ENCODE measurements at regions not wholly inside any gene's neighbourhood (a gene's known extent, or its start where the extent isn't known, plus 50 kb on each side); places are given as distances from the start of the nearest gene placed in this dataset.
A peak's percentile ranks its signal among the peaks of the same experiment; 100 is the strongest.

GRCh38 chr3:102223132-102223531 lies 211.7 kb upstream of the ZPLD1 start:
- no peak for DNase-seq

- DNase-seq: peak in 1 of 58 donors; percentile 9
These were observed 210.6 kb upstream of the ZPLD1 start for GRCh38 chr3:102224171-102224570.

DNA sequence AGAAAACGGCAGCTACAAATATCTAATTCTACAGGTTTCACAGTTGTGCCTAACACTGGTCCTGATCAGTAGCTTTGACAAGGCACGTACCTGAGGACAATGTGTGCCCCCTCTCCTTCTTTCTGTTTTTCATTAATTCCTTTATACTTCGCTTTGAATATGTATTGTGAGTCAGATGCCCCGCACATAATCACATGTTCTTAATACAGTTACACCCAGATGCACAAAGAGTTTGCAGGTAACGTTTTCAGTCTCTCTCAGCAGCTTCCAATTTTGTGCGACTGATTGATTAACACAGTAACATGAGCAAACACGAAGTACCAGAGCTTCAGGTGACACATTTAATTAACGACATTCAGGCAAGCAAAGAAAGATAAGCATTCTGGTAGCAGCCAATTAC lies 209.8 kb upstream of the ZPLD1 start:
- no peak for DNase-seq

GRCh38 chr3:102225407-102226132 lies 209.2 kb upstream of the ZPLD1 start:
- DNase-seq: peak in 1 of 58 donors; percentile 59

- no peak for DNase-seq
These were observed 208.4 kb upstream of the ZPLD1 start for GRCh38 chr3:102226463-102226862.

- DNase-seq: peak in 54 of 58 donors; percentile 6 to 85 (median 54)
These were observed 205.7 kb upstream of the ZPLD1 start for GRCh38 chr3:102229062-102229655.

DNA sequence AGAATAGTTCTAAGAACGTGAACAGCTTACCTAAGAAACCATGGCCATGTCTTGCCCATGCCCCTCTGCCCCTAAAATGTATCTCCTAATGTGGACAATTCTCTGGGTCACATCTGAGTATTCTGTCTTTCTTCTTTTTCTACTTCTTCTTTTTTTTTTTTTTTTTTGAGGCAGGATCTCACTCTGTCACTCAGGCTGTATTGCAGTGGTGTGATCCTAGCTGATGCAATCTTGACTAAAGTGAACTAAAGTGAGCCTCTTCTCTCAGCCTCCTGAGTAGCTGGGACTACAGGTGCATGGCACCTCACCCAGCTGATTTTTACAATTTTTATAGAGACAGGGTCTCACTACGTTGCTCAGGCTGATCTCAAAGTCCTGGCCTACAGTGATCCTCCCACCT lies 204.8 kb upstream of the ZPLD1 start:
- no peak for DNase-seq

GRCh38 chr3:102233881-102234280 lies 200.9 kb upstream of the ZPLD1 start:
- DNase-seq: no peak

DNA sequence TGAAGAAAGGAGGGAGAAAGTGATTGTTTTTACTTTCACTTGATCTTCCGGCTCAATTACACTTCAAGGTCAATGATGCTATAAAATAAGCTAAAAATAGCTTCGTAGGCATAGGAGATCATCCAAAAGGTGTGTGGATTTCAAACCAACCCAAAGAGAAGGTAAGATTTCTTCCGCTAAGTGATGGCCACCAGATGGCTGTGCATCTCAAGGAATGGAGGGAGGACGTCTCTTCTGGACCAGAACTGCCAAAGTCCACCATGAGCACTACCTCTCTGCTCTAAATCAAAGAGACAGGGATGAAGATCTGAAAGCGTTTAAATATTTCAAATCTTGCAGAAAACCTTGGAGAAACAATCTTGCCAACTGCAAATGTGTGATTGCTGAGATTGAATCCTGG lies 199.1 kb upstream of the ZPLD1 start:
- peak in 5 of 58 donors; percentile 1 to 27 (median 19) for DNase-seq

GRCh38 chr3:102237181-102237580 lies 197.6 kb upstream of the ZPLD1 start:
- DNase-seq: no peak

DNA sequence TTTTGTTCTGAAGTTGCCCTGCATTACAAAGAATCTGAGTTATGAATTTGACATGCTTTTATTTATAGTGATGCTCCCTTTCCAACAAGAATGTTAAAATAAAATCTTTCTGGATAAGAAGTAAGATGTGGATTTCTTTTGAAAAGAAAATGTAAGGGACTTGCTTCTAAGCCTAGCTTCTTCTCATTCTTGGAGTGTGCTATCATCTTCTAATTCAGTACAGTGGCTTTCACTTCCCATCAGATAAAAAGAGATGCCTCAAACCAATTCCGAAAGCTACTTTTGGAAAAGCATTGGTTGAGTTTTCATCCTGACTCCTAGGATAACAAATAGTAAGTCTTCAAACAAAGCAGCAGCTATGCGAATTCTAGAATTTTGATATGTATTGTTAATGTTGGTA lies 197.0 kb upstream of the ZPLD1 start:
- DNase-seq: no peak

DNA sequence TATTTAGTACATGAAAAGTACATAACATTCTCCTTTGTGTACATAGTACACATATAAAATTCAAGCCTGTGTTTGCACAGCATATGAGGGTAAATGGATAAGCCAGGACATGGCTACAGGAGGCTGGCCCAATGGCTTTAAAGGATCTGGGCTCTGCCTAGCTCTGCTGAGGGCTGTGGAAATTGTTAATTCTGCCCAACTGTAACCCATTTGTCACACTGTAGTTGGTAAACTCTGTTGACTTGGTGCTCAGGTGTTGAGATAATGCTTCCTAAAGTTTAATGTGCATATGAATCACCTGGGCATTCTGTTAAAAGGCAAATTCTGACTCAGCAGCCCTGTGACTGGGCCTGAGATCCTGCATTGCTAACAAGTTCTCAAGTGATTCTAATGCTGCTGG lies 196.5 kb upstream of the ZPLD1 start:
- DNase-seq: no peak

DNA sequence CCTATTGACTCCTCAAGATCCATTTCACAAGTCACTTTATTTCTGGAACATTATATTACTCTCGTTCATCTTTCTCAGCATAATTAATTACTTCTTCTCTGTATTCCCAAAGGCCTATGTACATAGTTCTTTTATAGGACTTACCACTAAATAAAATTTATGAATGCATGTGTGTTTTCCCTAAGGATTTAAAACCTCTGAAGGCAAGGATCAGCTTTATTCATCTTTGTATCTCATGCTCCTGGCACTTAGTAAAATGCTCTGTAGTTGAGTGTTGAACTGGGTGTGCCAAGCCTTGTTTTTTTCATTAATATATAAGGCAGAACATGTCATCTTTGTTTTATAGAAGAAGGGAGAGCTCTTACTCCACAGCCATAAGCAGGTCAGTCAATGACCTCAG lies 194.1 kb upstream of the ZPLD1 start:
- no peak for DNase-seq

DNA sequence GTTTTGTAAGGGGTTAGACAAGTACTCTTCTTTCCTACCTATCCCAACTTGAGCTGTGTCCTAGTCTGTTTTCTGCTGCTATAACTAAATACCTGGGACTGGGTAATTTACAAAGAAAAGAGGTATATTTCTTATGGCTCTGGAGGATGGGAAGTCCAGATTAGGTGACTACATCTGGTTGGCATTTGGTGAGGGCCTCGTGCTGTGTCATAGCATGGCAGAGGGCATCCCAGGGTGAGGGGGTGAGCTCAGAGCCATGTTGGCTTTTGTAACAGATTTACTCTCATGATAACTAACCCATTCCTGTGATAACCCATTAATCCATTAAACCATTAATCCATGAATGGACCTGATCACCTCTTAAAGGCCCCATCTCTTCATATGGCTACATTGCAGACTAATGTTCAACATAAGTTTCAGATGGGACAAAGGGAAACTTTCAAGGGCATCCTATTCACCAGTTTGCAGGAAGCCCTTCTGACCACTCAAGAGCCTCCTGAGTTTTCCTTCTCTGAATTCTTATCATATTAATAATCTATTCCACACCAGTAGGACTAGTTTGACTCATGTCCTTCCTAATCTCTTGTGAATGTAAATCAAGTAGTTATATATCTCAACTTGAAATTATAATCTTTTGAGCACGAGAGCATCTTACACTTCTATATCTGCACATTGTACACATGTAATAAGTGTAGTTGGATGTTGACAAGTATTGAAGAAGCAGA lies 185.7 kb upstream of the ZPLD1 start:
- no peak for DNase-seq

DNA sequence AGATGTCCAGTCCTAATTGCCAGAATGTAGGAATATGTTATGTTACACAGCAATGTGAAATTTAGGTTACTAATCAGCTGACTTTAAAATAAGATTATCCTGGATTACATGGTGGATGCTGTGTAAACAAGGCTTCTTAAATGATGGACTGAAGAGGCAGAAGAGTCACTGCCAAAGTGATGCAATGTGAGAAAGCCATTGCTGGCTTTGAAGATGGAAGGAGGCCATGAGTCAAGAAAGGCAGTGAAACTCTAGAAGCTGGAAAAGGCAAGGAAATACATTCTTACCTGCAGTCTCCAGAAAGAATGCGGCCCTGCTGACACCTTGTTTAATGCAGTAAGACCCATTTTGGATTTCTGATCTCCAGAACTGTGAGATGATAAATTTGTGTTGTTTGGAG lies 179.1 kb upstream of the ZPLD1 start:
- no peak for DNase-seq

DNA sequence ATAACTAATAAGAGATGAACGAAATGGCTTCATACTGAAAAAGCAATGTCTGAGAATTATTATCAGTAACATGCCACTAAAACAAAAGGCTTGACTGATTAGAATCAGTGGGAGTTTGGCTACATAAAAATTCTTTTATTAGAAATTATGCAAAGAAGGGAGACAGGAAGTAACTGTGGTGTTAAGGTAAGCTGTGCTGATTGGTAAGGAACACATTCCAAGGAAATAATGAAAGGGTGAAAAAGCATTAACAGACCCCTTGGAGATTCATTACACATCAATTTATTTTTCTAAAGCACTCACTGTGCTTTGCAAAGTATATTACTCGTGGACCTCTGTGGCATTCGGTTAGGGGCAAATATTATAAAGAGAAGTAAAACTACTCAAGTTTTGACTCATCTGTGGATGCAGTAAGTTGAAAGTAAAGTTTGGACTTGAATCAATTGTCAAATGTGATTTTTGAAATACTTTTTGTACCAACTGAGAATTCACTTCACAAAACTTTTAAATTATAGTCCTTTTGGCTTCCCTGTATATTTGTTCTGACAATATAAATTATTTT lies 176.1 kb upstream of the ZPLD1 start:
- no peak for DNase-seq

DNA sequence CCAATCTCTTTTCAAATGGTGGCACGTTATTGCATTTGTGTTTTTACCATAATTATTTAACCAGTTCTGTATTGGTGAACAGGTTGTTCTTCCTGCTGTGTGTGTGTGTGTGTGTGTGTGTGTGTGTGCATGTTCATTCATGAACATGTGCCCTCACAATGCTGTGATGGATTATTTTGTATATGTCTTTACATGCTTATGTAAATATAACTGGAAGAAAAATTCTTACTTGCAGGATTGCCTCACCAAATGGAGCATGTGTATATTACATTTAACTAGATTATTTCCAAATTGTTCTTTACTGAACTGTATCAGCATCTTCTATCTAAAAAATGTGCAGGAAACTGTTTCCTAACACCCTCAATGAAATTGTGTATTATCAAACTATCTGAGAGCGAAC lies 175.2 kb upstream of the ZPLD1 start:
- no peak for DNase-seq

- DNase-seq: no peak
These were observed 169.1 kb upstream of the ZPLD1 start for GRCh38 chr3:102265720-102266119.

GRCh38 chr3:102269406-102269805 lies 165.4 kb upstream of the ZPLD1 start:
- DNase-seq: no peak

DNA sequence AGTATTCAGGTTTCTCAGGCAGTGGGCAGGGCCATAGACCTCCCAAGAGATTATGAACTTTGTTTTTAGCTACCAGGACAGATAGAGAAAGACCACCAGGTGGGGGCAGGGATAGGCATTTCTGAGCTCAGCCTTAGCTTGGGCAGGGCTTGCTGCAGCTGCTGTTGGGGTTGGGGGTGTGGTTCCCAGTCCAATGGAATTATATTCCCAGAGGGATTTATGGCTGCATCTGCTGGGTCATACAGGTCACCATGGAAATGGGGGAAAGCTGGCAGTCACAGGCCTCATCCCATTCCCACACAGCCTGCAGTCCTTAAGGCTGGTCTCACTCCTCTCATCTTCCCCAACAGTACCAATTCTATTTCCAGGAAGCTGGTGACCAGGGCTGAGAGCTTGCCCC lies 144.6 kb upstream of the ZPLD1 start:
- no peak for DNase-seq

DNA sequence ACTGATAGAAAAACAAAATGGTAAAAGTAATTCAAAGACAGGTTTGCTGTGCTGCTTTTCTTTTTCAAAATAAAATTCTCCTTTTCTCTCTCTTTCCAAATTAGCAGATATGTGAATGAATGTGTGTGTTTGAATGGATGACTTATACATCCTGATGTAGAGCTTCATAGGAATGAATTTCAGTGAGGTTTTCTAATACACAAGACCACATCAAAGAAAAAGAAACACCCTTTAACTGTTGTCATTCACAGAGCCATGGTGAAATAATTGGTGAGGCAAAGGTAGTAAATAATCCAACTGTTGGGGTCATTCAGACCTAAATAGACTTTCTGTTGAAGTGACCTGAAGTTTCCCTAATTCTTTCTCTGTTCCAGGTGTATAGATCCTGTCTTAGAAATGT lies 139.1 kb upstream of the ZPLD1 start:
- no peak for DNase-seq

DNA sequence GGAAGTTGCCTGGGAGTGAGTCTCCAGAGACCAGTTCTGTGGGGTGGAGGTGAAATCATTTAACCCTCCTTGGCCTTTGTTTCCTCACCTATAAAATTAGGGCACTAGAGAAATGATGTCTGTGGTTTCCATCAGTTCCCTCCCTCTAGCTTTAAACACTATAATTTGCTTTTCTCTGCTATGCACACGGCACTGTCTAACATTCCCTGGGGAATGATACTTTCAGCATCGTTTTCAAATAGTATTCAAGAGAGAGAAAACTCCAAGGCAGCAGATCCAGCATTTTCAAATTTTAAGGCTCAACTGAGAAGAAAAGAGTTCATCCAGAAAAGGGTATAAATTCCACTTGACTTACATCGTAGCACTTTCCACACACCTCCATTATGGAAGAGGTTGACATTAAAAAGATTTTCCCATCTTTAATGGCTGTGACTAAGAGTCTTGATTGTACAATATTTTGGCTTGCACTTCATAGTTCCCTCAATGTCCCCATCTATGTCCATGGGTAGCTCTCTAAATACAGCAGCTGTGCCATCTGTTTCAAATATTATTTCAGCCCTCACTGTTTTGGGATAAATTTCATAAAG lies 137.7 kb upstream of the ZPLD1 start:
- DNase-seq: no peak
